ENCODE measurements at regions not wholly inside any gene's neighbourhood (a gene's known extent, or its start where the extent isn't known, plus 50 kb on each side); places are given as distances from the start of the nearest gene placed in this dataset.
A peak's percentile ranks its signal among the peaks of the same experiment; 100 is the strongest.
"Not testable (repeated sequence)": the region's sequence is repeated elsewhere in the genome, so short reads cannot be mapped to it uniquely, and the experiment has no call there.

DNA sequence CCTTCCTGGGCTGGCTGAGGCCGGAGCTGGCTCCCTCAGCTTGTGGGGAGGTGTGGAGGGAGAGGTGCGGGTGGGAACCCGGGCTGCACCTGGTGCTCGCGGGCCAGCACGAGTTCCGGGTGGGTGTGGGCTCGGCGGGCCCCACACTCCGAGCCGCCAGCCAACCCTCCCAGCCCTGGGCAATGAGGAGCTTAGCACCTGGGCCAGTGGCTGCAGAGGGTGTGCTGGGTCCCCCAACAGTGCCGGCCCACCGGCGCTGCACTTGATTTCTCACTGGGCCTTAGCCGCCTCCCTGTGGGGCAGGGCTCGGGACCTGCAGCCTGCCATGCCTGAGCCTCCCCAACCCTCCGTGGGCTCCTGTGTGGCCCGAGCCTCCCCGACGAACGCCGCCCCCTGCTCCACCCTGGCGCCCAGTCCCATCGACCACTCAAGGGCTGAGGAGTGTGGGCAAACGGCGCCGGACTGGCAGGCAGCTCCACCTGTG, 182.7 kb upstream of the PAQR3 start:
- H3K27me3 Mint-ChIP-seq (ENCODE audit: low read depth), result no peaks in the 10 kb centered on the region
- no peaks in the 10 kb centered on the region for H3K4me1 Mint-ChIP-seq (ENCODE audit: low read depth)
- TF ChIP-seq CTCF (IDR thresholded peaks at IDR 0.05), result no peak
- no peak overlapping the region for H3K27ac Mint-ChIP-seq (ENCODE audit: unreplicated experiment)
- H3K9me3 Mint-ChIP-seq (ENCODE audit: low read depth), result peaks cover 68% of the 10 kb centered on the region
- DNase-seq (ENCODE audit: low spot score), result peak; percentile 76
- H3K4me3 Mint-ChIP-seq (ENCODE audit: unreplicated experiment), result no peak overlapping the region
- H3K36me3 Mint-ChIP-seq (ENCODE audit: low read depth), result peaks cover 3% of the 10 kb centered on the region

DNA sequence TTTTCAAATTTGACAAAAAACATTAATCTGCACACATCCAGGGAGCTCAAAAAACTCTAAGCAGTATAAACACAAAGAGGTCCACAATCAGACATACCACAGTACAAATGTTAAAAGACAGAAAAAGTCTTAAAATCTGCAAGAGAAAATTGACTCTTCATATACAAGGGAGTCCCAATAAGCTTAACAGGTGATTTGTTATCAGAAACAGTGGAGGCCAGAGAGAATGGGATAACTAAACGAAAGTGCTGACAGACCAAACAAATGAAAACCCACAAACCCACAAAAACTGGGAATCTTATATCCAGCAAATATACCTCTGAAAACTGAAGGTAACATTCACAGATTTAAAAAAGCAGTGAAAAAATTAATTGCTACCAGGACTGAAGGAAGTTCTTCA, 182.0 kb upstream of the PAQR3 start:
- DNase-seq (ENCODE audit: low spot score), result no peak
- Mint-ChIP-seq H3K9me3 (ENCODE audit: low read depth) (peaks cover 66% of the 10 kb centered on the region), H3K4me3 (ENCODE audit: unreplicated experiment) (no peak overlapping the region), H3K36me3 (ENCODE audit: low read depth) (peaks cover 3% of the 10 kb centered on the region), H3K27ac (ENCODE audit: unreplicated experiment) (no peak overlapping the region), H3K4me1 (ENCODE audit: low read depth) (no peaks in the 10 kb centered on the region), H3K27me3 (ENCODE audit: low read depth) (no peaks in the 10 kb centered on the region)
- TF ChIP-seq CTCF (IDR thresholded peaks at IDR 0.05), result no peak

GRCh38 chr4:79117051-79117450, 177.8 kb upstream of the PAQR3 start:
- not testable (repeated sequence) for H3K36me3 Mint-ChIP-seq (ENCODE audit: low read depth)
- H3K9me3 Mint-ChIP-seq (ENCODE audit: low read depth), result peaks cover 46% of the 10 kb centered on the region

DNA sequence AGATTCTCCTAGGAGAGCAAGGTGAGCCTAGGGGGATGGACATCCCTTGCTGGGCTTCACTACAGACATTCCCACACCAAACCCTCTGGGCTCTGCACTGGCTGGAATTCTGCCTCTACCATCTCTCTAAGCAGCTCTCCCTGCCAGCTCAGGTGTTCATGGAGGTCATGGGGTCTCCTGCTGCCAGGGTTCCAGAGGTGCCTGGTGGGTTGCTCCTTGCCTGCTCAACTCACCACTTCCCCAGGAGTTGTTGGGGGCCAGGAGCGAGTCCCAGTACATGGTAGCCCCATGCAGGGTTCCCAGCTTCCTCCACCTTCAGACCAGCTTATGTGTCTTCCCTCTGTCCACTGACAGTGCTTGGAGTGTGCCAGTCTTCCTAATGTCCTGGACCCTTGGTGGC, 167.8 kb upstream of the PAQR3 start:
- no peak for DNase-seq (ENCODE audit: low spot score)
- TF ChIP-seq CTCF (IDR thresholded peaks at IDR 0.05), result no peak
- Mint-ChIP-seq H3K27ac (ENCODE audit: unreplicated experiment) (no peak overlapping the region), H3K27me3 (ENCODE audit: low read depth) (no peaks in the 10 kb centered on the region), H3K4me3 (ENCODE audit: unreplicated experiment) (no peak overlapping the region), H3K36me3 (ENCODE audit: low read depth) (no peaks in the 10 kb centered on the region), H3K9me3 (ENCODE audit: low read depth) (no peaks in the 10 kb centered on the region), H3K4me1 (ENCODE audit: low read depth) (no peaks in the 10 kb centered on the region)

More at GRCh38 chr4:79117051-79117450, 177.8 kb upstream of the PAQR3 start:
- H3K27me3 Mint-ChIP-seq (ENCODE audit: low read depth); H3K4me3 Mint-ChIP-seq (ENCODE audit: unreplicated experiment); H3K4me1 Mint-ChIP-seq (ENCODE audit: low read depth); DNase-seq (ENCODE audit: low spot score); H3K27ac Mint-ChIP-seq (ENCODE audit: unreplicated experiment): not testable (repeated sequence)

- no peak for DNase-seq (ENCODE audit: low spot score)
- TF ChIP-seq CTCF (IDR thresholded peaks at IDR 0.05), result no peak
- no peaks in the 10 kb centered on the region for H3K36me3 Mint-ChIP-seq (ENCODE audit: low read depth)
- H3K9me3 Mint-ChIP-seq (ENCODE audit: low read depth), result no peaks in the 10 kb centered on the region
- no peak overlapping the region for H3K27ac Mint-ChIP-seq (ENCODE audit: unreplicated experiment)
- H3K4me3 Mint-ChIP-seq (ENCODE audit: unreplicated experiment), result no peak overlapping the region
- no peaks in the 10 kb centered on the region for H3K4me1 Mint-ChIP-seq (ENCODE audit: low read depth)
- H3K27me3 Mint-ChIP-seq (ENCODE audit: low read depth), result peaks cover 13% of the 10 kb centered on the region
Observed at GRCh38 chr4:79088946-79089691, 149.9 kb upstream of the PAQR3 start.

DNA sequence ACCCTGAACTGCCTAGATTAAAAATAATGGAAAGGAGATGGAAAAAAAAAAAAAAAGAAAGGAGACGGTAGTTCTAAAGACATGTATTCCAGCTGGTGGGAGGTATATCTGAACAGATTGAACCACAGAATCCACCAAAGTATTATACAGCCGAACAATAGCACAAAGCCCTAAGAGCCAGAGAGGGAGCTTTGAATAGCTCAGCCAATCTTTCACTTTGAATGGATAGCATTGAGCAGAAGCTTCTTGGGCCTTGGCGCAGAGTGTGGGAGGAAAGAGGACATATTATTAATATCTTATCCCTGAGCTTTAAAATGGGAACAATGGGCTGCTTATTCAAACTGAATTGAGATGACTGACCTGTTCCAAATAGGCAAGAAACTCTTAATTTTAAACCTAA, 147.8 kb upstream of the PAQR3 start:
- Mint-ChIP-seq H3K4me3 (ENCODE audit: unreplicated experiment) (no peak overlapping the region), H3K27me3 (ENCODE audit: low read depth) (peaks cover 13% of the 10 kb centered on the region)
- TF ChIP-seq CTCF (IDR thresholded peaks at IDR 0.05), result no peak

More for the DNA sequence above, 147.8 kb upstream of the PAQR3 start:
- Mint-ChIP-seq H3K36me3 (ENCODE audit: low read depth) (peaks cover under 1% of the 10 kb centered on the region), H3K9me3 (ENCODE audit: low read depth) (peaks cover 15% of the 10 kb centered on the region), H3K4me1 (ENCODE audit: low read depth) (no peaks in the 10 kb centered on the region), H3K27ac (ENCODE audit: unreplicated experiment) (no peak overlapping the region)
- DNase-seq (ENCODE audit: low spot score), result no peak
